Posterior cingulate gyrus (tissue), 11 donors: ENCODE measurements at regions not wholly inside any gene's neighbourhood (a gene's known extent, or its start where the extent isn't known, plus 50 kb on each side); places are given as distances from the start of the nearest gene placed in this dataset.

ENCODE experiments used
- DNase-seq, 10 donors: peaks; one replicate each; pipeline versions ENCODE4 v3.0.0 to v3.0.0-alpha.2; 2020 to 2021; ENCODE audit warnings: mixed read lengths in 3 of 10
- intact Hi-C: fragments of 100-400 bp; cut with DNase I; formaldehyde crosslinking; loops from one replicate; pipeline ENCODE4 v1.15.1; 2023

DNA sequence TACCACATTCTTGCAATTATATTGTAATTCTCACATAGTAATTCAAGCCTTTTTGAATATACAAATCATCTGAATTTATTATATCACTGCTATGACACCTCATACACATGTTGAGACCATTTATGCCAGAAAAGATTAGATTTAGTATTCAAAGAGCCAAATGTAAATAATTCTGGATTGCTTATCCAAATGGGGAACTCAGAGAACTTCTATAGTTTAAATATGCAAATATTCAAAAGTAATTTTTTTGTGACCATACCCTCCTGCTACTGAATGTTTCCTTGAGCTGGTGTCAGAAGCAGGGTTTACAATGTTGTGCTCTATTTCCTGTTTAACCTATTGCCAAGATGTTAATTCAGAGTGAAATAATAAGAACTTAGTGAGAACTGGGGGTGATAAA, 372.2 kb downstream of the TRIML1 start:
- DNase-seq, result no peak
- intact Hi-C loops, result no loop called here

GRCh38 chr4:188532751-188533150, 393.5 kb downstream of the TRIML1 start:
- intact Hi-C loops, result no loop called here
- DNase-seq, result no peak

- DNase-seq, result no peak
- intact Hi-C loops, result no loop called here
These were observed 395.1 kb downstream of the TRIML1 start for GRCh38 chr4:188534297-188534696.

GRCh38 chr4:188534917-188535316, 395.7 kb downstream of the TRIML1 start:
- no peak for DNase-seq
- intact Hi-C loops, result no loop called here

GRCh38 chr4:188536826-188537225, 397.6 kb downstream of the TRIML1 start:
- intact Hi-C loops, result no loop called here
- no peak for DNase-seq

GRCh38 chr4:188550296-188550695, 411.1 kb downstream of the TRIML1 start:
- peak in 1 of 10 donors; percentile 62 for DNase-seq
- intact Hi-C loops, result no loop called here

GRCh38 chr4:188551156-188551555, 411.9 kb downstream of the TRIML1 start:
- intact Hi-C loops, result no loop called here
- no peak for DNase-seq

DNA sequence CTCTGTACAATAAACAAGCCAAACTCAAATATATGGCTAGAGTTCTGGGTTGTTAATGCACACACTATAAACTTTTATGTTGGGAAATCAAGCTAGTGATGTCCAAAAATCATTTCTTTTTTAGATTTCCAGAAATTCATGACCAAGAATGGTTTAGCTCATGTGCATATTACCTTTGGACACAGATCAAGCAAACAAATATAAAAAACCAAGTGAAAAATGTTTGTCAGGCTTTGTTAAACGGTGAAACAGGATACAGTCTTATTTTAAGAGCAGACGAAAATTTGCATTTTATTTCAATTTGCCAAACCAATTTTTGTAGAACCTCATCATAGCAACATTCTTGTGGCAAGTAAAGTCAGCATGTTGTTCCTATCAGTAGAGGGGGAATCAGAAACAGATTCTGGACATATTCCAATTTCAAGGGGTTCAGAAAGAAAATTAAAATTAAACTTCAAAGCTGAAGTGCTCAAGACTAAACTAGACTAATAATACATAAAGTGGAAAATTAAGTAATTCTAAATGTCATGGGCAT, 413.6 kb downstream of the TRIML1 start:
- intact Hi-C loops, result no loop called here
- DNase-seq, result no peak

GRCh38 chr4:188554413-188554812, 415.2 kb downstream of the TRIML1 start:
- intact Hi-C loops, result no loop called here
- DNase-seq, result no peak

GRCh38 chr4:188573104-188573503, 433.9 kb downstream of the TRIML1 start:
- no peak for DNase-seq
- intact Hi-C loops, result no loop called here

DNA sequence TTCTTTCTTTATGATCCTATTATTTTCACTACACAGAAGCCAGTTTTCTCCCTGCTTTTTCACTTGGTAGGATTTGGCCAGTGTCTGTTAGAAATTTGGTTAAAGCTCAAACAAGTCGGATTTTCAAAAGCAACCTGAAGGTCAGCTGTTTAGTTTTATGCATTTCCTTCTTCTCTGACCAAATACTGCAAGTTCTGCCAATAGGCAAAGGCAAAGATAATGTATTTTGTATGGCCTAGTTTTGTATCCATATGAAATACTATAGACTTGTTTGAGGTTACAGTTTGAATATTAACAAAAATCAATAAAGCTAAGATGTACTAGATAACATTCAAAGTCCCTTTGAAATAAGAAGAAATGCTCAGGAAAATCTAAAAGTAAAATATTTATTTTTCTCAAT, 439.4 kb downstream of the TRIML1 start:
- intact Hi-C loops, result no loop called here
- DNase-seq, result no peak

- intact Hi-C loops, result no loop called here
These were observed 456.8 kb downstream of the TRIML1 start for GRCh38 chr4:188596021-188596420.

DNA sequence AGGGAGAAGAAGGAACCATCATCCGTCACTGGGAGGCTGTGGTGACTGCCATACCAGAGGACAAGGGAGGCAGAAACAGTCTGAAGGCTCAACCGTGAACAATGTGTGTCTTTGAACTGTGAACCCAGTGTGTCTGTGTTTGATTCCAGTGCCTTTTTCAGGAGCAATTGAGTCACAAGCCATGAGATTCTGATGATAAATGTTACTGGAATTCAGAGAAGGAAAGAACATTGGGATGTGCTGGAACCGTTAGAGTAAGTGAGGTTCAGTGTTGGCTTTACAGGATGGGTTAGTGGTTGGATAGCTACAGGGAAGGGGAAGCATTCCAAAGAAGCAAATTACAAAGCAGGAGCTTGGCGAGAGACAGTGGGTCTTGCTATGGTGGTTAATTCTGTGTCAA, 464.4 kb downstream of the TRIML1 start:
- intact Hi-C loops, result no loop called here
- DNase-seq, result no peak

More at GRCh38 chr4:188596021-188596420, 456.8 kb downstream of the TRIML1 start:
- no peak for DNase-seq

DNA sequence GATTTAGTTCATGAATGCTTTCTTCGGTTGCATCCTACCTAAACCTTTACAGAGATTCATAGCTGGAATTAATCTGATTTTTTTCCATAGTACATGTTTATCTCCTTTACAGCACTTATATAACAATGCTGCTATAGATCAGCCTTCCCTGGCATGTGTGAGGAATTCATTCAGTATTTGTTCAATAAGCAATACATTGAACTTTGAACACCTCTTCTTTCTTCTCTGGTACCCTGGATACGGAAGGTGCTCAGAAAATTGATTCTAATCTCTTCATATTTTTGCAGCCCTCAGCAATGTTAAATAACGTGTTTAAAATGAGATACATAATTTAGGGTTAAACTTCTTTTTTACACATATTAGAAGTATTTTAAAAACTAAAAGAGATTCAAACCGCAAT, 467.4 kb downstream of the TRIML1 start:
- no peak for DNase-seq
- intact Hi-C loops, result no loop called here

GRCh38 chr4:188611143-188611542, 471.9 kb downstream of the TRIML1 start:
- intact Hi-C loops, result no loop called here
- no peak for DNase-seq

DNA sequence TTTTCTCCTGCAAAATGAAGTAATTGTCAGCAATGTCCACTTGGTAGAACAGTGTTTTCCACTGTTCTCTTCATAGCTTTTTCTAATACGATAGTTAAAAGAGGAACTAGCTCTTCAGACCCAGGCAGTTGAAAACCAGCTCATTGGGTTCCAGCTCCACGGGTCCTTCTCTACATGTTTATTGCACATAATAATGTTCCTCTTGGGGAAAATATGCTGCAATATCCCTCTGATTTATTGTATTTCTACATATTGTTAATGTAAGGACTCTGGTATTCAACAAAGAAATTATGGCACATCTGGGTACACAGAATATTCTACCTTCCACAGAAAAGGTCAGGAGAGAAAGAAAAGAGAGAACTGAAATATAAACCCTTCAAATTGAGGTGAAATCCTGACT, 473.4 kb downstream of the TRIML1 start:
- DNase-seq, result no peak
- intact Hi-C loops, result no loop called here

- no peak for DNase-seq
- intact Hi-C loops, result no loop called here
These were observed 474.7 kb downstream of the TRIML1 start for GRCh38 chr4:188613976-188614375.

GRCh38 chr4:188619456-188620149, 480.4 kb downstream of the TRIML1 start:
- DNase-seq, result peak in 1 of 10 donors; percentile 32
- intact Hi-C loops, result no loop called here

DNA sequence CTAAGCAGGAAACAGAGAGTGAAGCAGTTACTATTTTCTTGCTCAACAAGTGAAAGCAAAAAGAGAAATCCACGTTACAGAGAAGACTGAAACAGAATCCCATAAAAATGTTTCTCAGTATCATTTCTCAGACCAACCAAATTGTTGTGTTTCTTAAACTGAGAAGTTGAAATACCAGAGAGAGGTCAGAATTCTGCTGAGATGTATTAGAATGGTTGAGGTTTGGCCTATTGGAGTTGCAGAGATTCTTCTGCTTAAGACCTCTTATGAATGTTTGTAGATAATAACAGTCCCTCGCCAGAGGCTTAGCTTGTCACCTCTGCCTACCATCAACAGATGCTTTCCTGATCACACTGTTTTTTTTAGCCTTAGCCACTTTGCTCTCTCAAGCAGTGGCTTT, 481.4 kb downstream of the TRIML1 start:
- no peak for DNase-seq
- intact Hi-C loops, result no loop called here

DNA sequence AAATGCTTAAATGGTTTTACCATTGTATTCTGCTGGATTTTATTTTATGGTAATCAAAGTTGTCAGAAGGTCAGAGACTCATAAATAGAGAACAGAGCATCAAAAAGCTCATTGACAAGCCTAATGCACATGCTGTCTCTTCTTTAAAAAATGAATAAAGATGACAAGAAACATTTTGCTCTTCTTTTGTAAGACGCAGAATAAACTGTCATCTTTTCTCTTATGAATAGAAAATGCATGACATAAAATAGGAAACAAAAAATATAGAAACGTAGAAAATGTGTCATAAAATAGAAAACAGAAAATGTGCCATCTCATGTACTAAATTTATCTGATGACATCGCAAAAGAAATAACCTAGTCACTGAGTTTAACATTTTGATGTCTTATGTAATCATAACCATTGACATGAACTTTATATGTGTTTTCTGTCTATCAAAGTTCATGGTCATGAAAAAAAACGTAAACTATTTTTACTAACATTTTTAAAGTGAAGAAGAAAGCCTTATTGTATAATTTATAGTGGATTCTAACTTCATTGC, 484.1 kb downstream of the TRIML1 start:
- intact Hi-C loops, result no loop called here

GRCh38 chr4:188624370-188624769, 485.1 kb downstream of the TRIML1 start:
- no peak for DNase-seq
- intact Hi-C loops, result no loop called here

More for the DNA sequence above, 484.1 kb downstream of the TRIML1 start:
- no peak for DNase-seq

DNA sequence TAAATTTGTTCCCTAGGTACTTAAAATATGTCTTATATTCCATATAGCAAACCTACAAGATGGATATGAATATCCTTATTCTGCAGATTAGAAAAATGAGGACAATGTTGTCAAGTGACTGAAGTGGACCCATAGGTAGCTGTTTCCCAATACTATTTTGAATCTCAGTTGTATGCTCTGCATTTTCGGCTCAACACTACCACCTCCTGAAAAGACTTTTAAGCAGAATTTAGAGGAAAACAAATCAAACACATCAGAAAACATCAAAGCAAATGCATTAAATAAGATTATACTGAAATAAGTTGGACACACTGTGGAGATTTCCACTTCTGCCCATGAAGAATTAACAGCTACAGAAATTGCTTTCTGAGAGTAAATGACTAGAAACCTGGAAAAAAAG, 488.7 kb downstream of the TRIML1 start:
- DNase-seq, result no peak
- intact Hi-C loops, result no loop called here
